AG10803 (cell line): ENCODE measurements at regions not wholly inside any gene's neighbourhood (a gene's known extent, or its start where the extent isn't known, plus 50 kb on each side); places are given as distances from the start of the nearest gene placed in this dataset.

Source experiments
- DNase-seq: peaks from one replicate; pipeline ENCODE4 v3.0.0; 2010; ENCODE audit warnings: low read depth
- H3K4me3 ChIP-seq: 2 replicates; pipeline ENCODE4 v1.5.1; 2011; ENCODE audit warnings: mild to moderate bottlenecking, low read length, control low read depth
- CTCF ChIP-seq: conservative IDR thresholded peaks from 2 replicates; pipeline ENCODE4 v1.5.1; 2011; ENCODE audit warnings: mild to moderate bottlenecking, low read length, control low read depth, inconsistent platforms

- H3K4me3 ChIP-seq: no peak overlapping the region
- TF ChIP-seq CTCF: no peak
- no peak for DNase-seq
Measured at GRCh38 chr16:72349719-72350118, 177.8 kb upstream of the PMFBP1 start.

- no peak for TF ChIP-seq CTCF
- no peak for DNase-seq
- H3K4me3 ChIP-seq: no peak overlapping the region
Measured at GRCh38 chr16:72332926-72333325, 161.0 kb upstream of the PMFBP1 start.

GRCh38 chr16:72324578-72324977 lies 152.6 kb upstream of the PMFBP1 start:
- DNase-seq: no peak
- H3K4me3 ChIP-seq: no peak overlapping the region
- TF ChIP-seq CTCF: no peak

- peak; percentile 87 for DNase-seq
- TF ChIP-seq CTCF: no peak
- H3K4me3 ChIP-seq: no peak overlapping the region
Measured at GRCh38 chr16:72317446-72317845, 145.5 kb upstream of the PMFBP1 start.

- H3K4me3 ChIP-seq: no peak overlapping the region
- TF ChIP-seq CTCF: no peak
- DNase-seq: no peak
Measured at GRCh38 chr16:72313903-72314302, 141.9 kb upstream of the PMFBP1 start.

- TF ChIP-seq CTCF: no peak
- peak; percentile 80 for DNase-seq
- H3K4me3 ChIP-seq: no peak overlapping the region
Measured at GRCh38 chr16:72312828-72313227, 140.9 kb upstream of the PMFBP1 start.

- H3K4me3 ChIP-seq: no peak overlapping the region
- peak; percentile 22 for DNase-seq
- TF ChIP-seq CTCF: no peak
Measured at GRCh38 chr16:72311426-72311825, 139.5 kb upstream of the PMFBP1 start.
